HG02870 (cell line): ENCODE measurements at regions not wholly inside any gene's neighbourhood (a gene's known extent, or its start where the extent isn't known, plus 50 kb on each side); places are given as distances from the start of the nearest gene placed in this dataset.
"Not testable (repeated sequence)": the region's sequence is repeated elsewhere in the genome, so short reads cannot be mapped to it uniquely, and the experiment has no call there.

ENCODE experiments used
- ATAC-seq: cut with Tn5 transposase; IDR thresholded peaks from one replicate; pipeline ENCODE4 v1.9.1; 2021; ENCODE audit warnings: mild to moderate bottlenecking, moderate library complexity; ENCODE audit not compliant: unreplicated experiment

DNA sequence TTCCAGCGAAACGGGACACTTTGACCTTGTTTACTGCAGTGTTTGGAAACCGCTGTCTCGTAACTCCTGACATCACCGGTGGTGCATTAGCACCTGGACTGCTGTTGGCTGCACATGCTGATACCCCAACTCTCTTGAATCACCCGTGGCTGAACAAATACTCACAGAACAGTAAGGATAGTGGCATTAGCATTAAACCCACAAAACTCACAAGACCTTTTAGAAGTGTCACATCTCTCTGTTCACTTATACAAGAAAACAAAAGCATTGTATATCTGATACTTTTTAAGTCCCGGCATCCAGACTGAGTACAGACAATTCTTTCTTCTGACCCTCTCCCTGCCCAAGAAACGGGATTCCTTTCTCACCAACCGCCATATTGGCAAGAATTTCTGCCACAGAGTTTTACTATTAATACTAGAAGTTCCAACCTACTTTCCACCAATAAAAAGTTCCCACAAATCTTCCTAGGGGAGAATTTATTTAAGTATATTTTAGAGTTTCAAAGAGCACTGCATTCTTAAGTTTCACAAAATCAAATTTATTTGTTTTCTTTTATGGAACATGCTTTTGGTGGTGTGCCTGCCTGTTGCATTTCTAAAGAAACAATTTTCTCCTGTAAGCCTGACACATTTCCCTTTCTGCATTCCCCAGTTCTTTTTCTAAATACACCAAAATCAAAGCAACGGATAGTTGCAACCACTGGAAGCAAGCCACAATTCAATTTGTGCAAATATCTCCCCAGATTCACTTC lies 208.4 kb upstream of the KLF14 start:
- ATAC-seq, result no peak

DNA sequence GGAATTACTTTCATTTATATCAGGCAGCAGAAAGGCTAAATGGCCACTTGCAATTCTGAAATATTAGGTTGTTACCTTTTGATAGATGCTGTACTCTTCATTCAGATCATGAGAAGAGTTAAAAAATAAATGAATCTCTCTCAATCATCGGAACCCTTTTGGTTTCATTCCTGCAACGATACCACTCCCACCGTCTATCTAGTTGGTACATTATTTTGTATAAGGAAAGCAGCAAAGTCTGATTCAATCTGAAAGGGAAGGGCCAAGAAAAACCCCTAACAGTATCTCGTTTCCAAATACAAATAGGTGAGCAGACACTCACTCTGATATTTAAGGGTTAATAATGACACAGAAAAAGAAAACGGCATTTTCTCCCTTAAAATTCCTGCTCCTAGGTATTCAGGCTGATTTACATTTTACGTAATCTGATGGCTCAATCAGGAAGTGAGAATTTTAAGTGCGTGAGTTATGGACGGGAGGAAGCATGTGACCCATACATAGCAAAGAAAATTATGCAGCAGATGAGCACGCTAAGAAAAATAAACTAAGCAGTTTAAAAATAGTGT lies 209.4 kb upstream of the KLF14 start:
- ATAC-seq, result no peak

GRCh38 chr7:130943981-130944380 lies 210.0 kb upstream of the KLF14 start:
- no peak for ATAC-seq

- no peak for ATAC-seq
These were observed 211.0 kb upstream of the KLF14 start for GRCh38 chr7:130944997-130945396.

GRCh38 chr7:130945411-130945811 lies 211.4 kb upstream of the KLF14 start:
- ATAC-seq, result peak; percentile 64

GRCh38 chr7:130946114-130946513 lies 212.1 kb upstream of the KLF14 start:
- no peak for ATAC-seq

DNA sequence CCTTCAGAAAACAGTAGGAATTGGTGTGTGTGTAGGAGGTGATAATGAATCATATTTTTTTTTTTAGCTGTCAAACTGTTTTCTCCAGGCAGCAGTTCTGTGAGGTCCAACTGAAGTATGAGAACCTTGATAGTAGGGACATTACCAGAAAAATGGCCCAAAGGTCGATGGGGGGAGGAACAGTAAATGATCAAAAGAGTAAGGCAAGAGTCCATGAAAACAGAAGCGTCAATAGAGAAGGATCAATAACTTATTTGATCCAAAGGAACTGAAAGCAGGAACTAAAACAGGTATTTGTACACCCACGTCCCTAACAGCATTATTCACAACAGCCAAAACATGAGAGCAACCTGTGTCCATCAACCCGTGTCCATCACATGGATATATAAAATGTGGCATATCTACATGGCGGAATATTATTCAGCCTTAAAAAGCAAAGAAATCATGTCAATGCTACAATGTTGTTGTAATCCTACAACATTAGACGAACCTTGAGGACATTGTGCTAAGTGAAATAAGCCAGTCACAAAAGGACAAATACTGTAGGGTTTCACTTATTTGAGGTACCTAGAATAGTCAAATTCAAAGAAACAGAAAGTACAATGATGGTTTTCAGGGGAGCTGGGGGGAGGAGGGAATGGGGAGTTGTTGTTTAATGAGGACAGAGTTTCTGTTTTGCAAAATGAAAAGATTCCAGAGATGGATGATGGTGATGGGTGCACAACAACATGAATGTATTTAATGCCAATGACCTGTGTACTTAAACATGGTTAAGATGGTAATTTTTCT lies 214.0 kb upstream of the KLF14 start:
- no peak for ATAC-seq

GRCh38 chr7:130948822-130949221 lies 214.8 kb upstream of the KLF14 start:
- no peak for ATAC-seq

DNA sequence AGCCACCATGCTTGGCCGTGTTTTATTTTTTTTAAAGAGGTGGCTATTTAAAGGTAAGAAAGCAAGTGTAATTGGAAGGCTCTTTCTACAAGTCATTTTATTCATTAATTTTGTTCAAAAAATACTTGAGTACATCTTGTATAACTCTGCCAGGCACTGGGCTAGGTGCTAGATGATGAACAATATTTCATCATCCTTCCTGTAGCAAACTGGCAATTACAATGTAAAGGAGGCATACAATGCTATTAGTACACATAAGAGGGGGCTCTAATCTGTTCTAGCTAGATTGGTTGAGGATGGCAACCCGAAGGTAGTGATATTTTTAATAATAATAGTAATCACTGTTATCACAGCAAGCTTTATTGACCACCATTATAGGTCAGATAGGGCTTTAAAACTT lies 215.5 kb upstream of the KLF14 start:
- no peak for ATAC-seq

DNA sequence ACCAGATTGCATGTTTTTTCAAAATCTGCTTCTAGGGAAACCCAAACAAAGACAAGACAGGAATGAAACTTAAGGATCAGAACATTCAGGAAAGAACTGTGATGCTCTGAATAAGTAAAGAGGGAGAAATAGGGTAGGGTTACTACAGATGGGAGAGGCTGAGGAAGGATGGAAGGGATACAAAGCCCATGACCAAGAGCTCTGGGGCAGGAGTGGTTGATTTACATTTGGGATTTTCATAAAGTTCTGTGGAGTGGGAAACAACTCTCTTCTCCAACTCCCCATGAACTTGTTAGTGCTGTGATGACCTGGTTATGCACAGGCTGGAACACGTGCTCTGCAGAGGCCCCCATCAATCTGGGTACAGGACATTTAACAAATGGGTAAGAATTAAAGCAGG lies 216.0 kb upstream of the KLF14 start:
- ATAC-seq, result no peak

GRCh38 chr7:130950741-130951140 lies 216.7 kb upstream of the KLF14 start:
- ATAC-seq, result no peak

DNA sequence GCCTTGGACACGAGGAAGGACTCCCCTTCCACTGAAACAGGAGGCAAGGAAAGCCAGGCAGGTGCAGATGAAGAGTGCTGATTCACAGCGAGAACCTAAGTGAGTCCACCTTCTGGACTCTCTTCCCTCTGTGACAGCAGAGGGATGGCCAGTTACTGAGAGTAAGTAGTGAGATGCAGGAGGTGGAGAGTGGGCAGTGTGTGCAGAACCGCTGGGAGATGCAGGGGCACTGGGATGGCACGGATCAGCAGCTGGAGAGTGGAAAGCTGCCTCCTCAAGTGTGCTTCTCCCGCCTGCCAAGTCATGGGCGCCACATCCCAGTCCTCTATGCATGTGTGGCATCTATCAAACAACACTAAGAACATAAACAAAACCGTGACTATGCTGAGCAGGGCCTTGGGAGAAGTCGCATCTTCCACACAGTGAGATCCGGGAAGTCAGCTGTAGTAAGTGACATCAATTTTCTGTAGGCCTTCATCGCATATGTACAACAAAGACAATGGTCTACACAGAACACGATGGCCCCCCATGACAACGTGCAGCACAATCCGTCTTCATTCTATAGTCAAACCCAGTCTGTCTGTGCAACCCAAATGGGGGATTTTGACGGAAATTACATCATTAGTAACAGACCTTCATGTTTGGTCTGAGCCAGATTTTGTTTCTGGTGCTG lies 217.4 kb upstream of the KLF14 start:
- no peak for ATAC-seq

DNA sequence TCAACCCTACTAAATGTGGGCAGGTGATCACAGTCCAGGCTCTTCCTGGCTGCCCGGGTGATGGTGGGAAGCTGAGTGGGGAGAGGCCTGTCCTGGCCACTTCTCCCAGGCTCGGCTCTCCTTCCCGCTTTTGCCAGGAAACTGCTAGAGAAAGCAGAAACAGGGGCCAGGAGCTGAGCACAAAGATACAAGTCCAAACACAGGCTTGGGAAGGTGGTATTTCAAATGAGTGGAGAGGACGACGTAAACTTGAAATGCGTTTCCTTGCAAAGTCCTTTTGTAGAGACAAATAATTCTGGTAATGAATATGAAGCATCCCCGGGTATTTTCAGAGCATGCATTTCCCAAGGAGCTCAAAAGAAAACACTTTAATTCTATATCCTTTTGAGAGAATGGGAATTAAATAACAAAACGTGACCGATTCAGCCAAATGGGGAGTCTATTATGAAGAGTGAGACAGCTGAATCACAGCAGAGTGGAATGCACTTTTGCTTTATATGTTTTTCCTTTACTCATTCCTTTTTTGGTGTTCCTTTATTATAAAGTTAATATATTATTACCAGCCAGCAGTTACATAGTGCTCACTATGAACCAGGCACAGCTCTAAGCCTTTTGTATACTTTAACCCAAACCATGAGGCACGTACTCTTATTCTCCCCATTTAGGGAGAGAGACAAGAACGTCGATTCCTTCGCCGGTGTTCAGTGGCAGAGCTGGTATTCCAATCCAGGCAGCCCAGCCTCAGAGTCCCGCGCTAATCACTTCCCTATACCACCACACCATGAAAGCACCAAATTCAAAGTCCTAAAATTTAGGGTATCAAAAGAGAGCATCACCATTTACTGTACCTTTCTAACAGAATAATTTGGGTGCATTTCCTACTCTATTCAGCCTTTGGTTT lies 218.2 kb upstream of the KLF14 start:
- ATAC-seq, result no peak

GRCh38 chr7:130953196-130953595 lies 219.2 kb upstream of the KLF14 start:
- no peak for ATAC-seq

DNA sequence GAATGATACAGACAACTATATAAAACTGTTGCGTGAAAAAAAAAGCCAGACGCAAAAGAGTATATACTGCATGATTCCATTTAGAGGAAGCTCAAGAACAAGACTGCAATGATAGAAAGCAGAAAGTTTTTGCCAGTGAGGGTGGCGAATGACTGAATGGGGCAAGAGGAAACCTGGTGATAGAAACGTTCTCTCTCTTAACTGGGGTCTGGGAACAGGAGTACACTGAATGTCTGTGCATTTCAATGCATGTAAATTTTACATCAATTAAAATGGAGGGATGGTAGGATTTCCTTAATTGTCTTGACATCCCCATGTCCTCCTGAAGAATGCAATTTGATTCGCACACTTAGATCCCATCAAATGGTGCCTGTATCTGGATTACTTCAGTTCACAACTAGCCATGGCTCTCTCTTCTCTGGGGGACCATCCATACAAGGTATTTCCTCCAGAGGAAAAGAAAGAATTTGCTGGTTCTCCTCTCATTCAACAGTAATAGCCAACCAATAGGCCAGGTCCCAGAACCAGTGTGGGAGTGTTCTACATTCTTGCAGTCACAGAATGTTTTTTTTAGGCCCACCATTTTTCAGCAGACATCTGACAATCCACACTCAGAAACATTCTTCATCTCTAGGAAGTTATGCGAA lies 221.0 kb upstream of the KLF14 start:
- no peak for ATAC-seq

GRCh38 chr7:130955565-130955919 lies 221.5 kb upstream of the KLF14 start:
- no peak for ATAC-seq

- no peak for ATAC-seq
These were observed 222.6 kb upstream of the KLF14 start for GRCh38 chr7:130956417-130957136.

- ATAC-seq, result no peak
These were observed 223.1 kb upstream of the KLF14 start for GRCh38 chr7:130957137-130957513.

GRCh38 chr7:130957722-130958435 lies 223.9 kb upstream of the KLF14 start:
- ATAC-seq, result not testable (repeated sequence)
